NCI-H2029 treated with DMSO at 0.1 percent for 48 hours (cell line): ENCODE measurements at regions not wholly inside any gene's neighbourhood (a gene's known extent, or its start where the extent isn't known, plus 50 kb on each side); places are given as distances from the start of the nearest gene placed in this dataset.

Experiments
- DNase-seq: peaks from one replicate; lab custom pipeline; 2025; lab: John Stamatoyannopoulos, UW

DNA sequence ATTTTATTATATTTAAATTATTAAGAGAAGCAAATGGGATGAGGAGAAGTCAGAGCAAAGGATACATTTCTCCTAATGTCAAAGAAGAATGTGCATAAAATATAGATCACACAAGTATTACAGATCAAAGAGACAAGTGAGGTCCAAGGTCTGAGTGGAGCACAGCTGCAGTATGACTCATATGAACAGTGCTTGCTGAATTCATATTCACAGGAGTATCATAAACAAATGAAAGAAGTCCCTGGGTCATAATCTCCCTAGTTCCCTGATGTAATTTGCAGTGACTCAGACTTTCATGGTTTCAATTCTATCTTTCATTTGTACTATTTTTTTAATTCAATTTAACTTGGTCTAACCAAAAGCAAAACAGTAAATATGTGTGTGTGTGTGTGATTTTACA is 499.0 kb upstream of the CCDC179 start:
- DNase-seq = no peak

DNA sequence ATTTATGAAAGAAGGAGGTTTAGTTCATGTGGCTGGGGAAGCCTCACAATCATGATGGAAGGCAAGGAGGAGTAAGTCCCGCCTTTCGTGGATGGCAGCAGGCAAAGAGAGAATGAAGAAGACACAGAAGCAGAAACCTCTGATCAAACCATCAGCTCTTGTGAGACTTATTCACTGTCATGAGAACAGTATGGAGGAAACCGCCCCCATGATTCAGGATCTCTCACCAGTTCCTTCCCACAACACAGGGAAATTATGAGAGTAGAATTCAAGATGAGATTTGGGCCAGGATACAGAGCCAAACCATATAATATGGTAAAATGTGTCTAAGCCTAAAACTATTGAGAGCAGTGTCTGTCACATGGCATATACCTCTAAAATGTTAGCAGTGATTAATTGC is 503.8 kb upstream of the CCDC179 start:
- no peak for DNase-seq

DNA sequence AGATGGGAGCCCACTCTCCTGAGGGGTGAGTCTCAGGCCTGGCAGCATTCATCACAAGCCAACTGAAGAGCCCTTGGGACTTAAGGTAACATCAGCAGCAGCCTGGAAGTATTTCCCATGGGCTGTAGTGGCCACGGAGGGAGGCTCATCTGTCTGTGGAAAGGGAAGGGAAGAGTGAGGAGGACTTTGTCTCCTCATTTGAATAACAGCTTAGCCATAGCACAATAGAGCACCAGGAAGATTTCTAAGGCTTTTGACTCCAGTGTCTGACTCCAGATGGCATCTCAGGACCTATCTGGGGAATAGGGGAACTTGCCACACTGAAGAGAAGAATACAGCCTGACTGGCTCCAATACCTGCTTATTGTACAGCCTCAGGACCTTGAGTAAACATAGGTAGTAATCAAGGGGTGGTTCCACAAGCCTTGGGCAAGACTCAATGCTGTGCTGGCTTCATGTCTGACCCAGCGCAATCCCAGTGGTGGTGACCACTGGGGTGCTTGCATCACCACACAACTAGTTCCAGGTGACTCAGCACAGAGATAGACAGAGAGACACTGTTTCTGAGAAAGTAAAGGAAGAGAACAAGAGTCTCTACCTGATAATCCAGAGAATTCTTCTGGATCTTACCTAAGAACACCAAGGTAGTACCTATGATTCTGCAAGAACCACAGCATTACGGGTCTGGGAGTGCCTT is 510.5 kb upstream of the CCDC179 start:
- DNase-seq = no peak

- no peak for DNase-seq
These were observed 517.6 kb upstream of the CCDC179 start for GRCh38 chr11:23377909-23378308.

GRCh38 chr11:23391031-23391430 is 530.8 kb upstream of the CCDC179 start:
- no peak for DNase-seq

DNA sequence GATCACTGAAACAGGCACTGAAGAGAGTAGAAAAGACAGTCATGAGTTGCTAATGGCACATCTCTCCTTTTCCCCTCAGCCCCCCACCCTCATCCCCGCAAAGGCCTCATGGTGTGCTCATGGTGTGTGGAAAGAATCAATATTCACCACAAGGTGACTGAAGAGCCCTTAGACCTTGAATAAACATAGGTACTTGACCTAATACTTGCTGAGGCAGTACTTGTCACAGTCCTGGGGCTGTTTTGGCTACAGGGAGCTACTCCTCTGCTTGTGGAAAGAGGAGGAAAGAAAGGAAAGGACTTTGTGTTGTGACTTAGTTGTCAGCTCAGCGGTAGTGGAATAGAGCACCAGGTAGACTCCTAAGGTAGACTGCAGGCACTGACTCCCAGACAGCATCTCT is 537.8 kb upstream of the CCDC179 start:
- DNase-seq = no peak

DNA sequence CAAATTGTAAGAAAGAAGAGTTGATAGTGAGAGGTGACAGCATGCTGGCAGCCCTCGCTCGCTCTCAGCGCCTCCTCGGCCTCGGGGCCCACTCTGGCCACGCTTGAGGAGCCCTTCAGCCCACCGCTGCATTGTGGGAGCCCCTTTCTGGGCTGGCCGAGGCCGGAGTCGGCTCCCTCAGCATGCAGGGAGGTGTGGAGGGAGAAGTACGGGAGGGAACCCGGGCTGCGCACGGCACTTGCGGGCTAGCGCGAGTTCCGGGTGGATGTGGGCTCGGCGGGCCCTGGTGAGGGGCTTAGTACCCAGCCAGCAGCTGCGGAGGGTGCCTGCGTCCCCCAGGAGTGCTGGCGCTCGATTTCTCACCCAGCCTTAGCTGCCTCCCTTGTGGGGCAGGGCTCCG is 539.7 kb upstream of the CCDC179 start:
- no peak for DNase-seq

DNA sequence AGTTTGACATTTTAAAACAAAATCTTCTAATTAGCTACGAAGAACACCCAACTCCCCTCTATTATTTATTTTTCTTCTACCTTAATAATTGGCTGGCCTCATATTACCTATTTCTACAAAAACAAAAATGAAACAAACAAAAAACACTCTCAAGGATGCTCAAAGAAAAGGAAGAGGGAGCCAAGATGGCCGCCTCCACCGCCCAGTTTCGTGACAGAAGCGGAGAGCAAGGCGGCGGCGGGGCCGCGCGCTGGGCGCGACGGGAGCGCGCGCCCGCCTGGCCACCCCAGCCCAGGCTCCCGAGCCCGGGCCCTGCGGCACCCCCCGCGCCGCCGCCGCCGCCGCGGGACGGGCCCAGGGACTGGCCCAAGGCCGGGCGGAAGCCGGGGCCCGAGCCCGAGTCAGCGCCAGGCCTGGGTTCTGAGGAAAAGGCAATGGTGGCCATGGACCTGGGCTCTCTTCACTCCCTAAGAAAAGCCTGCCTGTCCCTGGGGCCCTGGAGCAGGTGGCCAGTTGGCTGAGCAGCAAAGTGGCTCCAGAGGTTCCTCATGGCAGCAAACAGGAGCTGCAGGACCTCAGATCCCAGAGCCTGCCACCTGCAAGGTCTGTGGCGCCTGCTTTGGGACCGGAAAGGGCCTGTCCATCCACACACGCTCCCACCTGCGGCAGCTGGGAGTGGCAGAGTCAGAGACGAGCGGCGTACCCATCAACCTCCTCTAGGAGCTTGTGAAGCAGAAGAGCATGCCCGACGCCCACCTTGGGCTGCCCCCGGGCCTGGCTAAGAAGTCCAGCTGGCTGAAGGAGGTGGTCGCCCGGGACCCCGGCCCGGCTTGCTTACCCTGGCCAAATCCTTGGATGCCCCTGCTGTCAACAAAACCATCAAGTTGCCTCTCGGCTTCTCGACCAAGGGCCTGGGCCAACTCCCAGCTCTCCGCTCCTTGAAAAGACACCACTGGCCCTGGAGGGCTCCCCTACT is 543.2 kb upstream of the CCDC179 start:
- no peak for DNase-seq

- DNase-seq = no peak
These were observed 544.2 kb upstream of the CCDC179 start for GRCh38 chr11:23404225-23405160.

DNA sequence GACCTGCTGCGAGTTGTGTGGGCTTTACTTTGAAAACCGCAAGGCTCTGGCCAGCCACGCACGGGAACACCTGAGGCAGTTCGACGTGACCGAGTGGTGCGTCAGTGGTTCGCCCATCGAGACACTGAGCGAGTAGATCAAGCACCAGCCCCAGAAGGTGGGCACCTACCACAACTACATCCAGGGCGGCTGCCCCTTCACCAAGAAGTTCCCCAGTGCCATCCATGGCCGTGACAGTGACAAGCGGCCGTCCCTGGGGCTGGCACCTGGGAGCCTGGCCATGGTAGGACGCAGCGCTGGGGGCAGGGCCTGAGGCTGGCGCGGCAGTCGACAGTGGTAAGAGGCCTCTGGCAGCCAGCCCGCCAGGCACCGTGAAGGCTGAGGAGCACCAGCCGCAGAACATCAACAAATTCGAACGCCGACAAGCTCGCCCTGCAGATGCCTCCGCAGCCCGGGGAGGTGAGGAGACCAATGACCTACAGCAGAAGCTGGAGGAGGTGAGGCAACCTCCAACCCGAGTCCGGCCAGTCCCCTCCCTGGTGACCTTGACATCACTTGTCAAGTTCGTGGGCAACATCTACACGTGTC is 545.2 kb upstream of the CCDC179 start:
- no peak for DNase-seq

GRCh38 chr11:23406131-23406819 is 546.0 kb upstream of the CCDC179 start:
- DNase-seq = no peak

DNA sequence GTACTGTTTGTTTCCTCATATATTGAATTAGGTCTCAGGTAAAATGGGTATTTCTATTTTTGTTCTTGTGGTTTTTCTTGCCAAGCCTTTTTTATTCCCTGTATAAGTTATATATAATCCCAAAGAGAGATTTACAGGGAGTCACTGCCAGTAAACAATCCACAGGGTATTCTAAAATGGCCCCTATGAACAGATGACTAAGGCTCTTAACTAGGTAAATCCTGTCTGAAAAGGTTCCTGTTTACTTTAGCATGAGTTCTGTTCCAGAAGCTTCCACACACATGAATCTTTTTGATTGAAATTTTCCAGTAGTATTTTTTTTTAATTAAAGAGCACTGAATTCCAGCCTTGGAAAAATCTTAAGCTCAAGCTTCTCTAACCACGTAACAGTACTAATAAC is 552.8 kb upstream of the CCDC179 start:
- no peak for DNase-seq

DNA sequence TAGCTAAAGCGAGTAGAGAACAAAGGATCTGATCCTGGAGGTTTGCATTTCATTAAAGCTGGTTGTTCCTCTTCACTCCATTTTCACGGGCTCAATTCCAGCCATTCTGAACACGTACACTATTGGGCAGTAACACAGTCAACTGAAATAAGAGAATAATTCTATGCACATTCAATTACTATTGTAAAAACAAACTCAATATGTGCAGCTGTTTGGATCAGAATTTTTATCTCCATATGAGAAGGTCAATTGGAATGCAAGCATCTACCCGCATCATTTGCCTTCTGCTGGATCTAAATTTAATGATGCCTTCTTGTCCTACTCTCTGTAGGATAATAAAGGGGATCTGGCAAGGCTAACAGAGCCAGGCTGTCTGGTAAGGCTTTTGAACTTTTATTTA is 562.8 kb upstream of the CCDC179 start:
- no peak for DNase-seq

- DNase-seq = no peak
These were observed 563.4 kb upstream of the CCDC179 start for GRCh38 chr11:23423656-23424055.

- no peak for DNase-seq
These were observed 565.1 kb upstream of the CCDC179 start for GRCh38 chr11:23425381-23425780.

GRCh38 chr11:23429569-23429968 is 569.3 kb upstream of the CCDC179 start:
- no peak for DNase-seq

DNA sequence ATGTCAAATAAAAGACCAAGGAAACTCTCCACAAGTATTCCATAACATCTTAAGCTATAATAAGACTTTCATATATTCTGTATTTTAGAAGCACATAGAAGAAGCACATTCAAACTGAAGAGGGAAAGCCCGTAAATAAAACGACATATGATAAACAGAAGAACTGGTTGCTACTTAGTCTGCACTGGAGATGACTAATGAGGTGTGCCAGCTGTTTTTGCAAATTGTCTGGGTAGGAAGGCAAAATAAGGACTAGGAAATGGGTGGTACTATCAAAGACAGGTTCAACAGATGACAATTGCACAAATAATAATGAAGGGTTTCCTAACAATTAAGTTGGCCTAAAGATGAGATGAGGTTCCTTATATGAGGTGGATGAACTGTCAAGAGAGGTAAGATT is 593.2 kb upstream of the CCDC179 start:
- DNase-seq = no peak

GRCh38 chr11:23455321-23455891 is 595.1 kb upstream of the CCDC179 start:
- no peak for DNase-seq

- DNase-seq = no peak
These were observed 597.4 kb upstream of the CCDC179 start for GRCh38 chr11:23457641-23458040.

DNA sequence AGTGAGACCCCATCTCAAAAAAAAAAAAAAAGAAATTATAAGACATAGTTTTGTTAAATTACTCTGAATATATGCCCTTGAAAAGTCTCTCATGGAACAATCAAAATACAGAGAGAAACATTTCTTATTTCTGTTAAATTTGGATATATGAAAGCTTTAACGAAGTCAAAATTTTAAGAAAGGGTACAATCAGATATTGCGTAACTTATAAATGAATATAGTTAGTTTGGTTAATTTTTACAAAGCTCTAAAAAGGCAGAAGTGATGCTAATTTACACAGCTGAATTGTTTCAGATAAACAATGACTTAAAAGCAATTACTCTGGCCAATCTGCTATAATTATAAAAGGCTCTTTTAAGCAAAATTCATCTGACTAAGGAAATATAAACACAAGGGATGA is 611.6 kb upstream of the CCDC179 start:
- DNase-seq = no peak

DNA sequence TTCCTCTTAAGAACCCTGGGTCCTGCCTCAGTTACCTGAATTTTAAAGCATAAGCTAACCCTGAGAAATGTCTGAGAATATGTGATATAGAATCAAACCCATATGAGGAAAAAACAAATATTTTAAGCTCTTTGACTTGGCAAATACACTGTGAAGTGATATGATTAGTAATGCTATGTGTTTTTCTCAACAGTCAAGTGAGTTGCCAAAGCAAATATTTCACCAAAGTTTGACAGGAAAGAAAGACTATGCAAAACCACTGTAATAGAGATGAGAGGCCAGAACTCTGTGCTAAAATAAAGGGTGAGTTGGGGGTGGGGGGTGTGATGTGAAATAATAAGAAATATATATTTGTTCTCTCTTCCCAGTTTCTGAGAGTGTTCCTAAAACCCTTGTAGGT is 613.5 kb upstream of the CCDC179 start:
- DNase-seq = no peak
